ENCODE measurements at regions not wholly inside any gene's neighbourhood (a gene's known extent, or its start where the extent isn't known, plus 50 kb on each side); places are given as distances from the start of the nearest gene placed in this dataset.

DNA sequence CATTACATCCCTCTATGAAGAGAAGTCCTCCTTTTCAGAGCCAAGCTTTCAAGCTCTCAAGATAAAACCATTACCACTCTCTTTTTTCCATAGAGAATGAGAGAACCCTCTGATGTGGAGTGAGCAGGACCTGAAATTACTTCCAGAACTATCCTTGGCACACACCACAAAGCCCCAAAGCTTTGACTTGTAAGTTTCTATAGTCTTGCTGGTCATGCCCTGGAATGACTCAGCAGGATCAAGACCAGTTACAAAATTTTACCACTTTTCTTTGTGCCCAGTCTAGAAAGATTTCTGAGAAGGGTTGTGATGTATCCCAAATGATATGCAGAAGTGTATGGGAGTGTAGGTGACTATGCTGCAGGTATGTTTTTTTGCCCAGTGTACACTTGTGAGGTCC lies 760.6 kb downstream of the TLE1 start:
- H3F3A ChIP-seq (ENCODE audit: low read depth), result no peaks in the 10 kb centered on the region
- H3K4me2 ChIP-seq (ENCODE audit: low read depth, low read length, poor library complexity, severe bottlenecking), result no peak overlapping the region
- H3K9me2 ChIP-seq (replicated peaks; ENCODE audit: low read depth, low read length), result no peaks in the 10 kb centered on the region
- no peak overlapping the region for H3K4me3 ChIP-seq (ENCODE audit: low read length, poor library complexity, severe bottlenecking)
- H3K79me2 ChIP-seq (ENCODE audit: insufficient read depth, low read length), result no peaks in the 10 kb centered on the region
- H3K27me3 ChIP-seq (ENCODE audit: insufficient read depth, low read length, poor library complexity, severe bottlenecking), result no peaks in the 10 kb centered on the region
- no peak for TF ChIP-seq EZH2phosphoT487 (IDR thresholded peaks at IDR 0.05; ENCODE audit: borderline replicate concordance)
- TF ChIP-seq, protein P1, sequence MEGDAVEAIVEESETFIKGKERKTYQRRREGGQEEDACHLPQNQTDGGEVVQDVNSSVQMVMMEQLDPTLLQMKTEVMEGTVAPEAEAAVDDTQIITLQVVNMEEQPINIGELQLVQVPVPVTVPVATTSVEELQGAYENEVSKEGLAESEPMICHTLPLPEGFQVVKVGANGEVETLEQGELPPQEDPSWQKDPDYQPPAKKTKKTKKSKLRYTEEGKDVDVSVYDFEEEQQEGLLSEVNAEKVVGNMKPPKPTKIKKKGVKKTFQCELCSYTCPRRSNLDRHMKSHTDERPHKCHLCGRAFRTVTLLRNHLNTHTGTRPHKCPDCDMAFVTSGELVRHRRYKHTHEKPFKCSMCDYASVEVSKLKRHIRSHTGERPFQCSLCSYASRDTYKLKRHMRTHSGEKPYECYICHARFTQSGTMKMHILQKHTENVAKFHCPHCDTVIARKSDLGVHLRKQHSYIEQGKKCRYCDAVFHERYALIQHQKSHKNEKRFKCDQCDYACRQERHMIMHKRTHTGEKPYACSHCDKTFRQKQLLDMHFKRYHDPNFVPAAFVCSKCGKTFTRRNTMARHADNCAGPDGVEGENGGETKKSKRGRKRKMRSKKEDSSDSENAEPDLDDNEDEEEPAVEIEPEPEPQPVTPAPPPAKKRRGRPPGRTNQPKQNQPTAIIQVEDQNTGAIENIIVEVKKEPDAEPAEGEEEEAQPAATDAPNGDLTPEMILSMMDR (conservative IDR thresholded peaks at IDR 0.05; ENCODE audit: low read length), result no peak
- no peaks in the 10 kb centered on the region for H4K20me1 ChIP-seq (ENCODE audit: insufficient read depth, low read length, poor library complexity, severe bottlenecking)
- no peak overlapping the region for H2AFZ ChIP-seq (ENCODE audit: low read length)
- H3K36me3 ChIP-seq (ENCODE audit: insufficient read depth, low read length), result no peaks in the 10 kb centered on the region
- no peak overlapping the region for H3K9ac ChIP-seq (ENCODE audit: low read depth, low read length, poor library complexity, severe bottlenecking)
- no peaks in the 10 kb centered on the region for H3K9me3 ChIP-seq (ENCODE audit: insufficient read depth, low read depth, low read length)
- no peaks in the 10 kb centered on the region for H3K4me1 ChIP-seq (ENCODE audit: insufficient read depth, low read length, poor library complexity, severe bottlenecking)

DNA sequence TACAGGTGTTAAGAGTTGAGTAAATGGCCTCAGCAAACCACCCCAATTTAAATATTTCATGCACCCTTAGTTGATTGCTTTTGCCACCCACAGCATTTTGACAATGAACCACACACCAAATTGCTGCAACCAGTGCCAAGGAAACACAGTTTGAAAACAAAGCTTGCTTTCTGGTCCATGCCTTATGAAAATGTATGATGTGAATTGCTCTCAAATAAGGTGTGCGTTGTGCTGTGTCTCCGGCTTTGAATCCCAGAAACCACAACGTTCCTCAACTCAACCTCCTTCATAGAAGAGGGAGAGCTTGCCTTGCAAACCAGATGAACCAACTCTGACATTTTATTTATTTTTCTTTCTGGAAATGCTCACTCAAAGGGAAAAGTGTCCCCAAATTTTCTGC lies 762.7 kb downstream of the TLE1 start:
- Histone ChIP-seq H4K20me1 (ENCODE audit: insufficient read depth, low read length, poor library complexity, severe bottlenecking) (no peaks in the 10 kb centered on the region), H3K27me3 (ENCODE audit: insufficient read depth, low read length, poor library complexity, severe bottlenecking) (no peaks in the 10 kb centered on the region), H3K9me2 (replicated peaks; ENCODE audit: low read depth, low read length) (no peaks in the 10 kb centered on the region), H3K4me1 (ENCODE audit: insufficient read depth, low read length, poor library complexity, severe bottlenecking) (no peaks in the 10 kb centered on the region), H2AFZ (ENCODE audit: low read length) (no peak overlapping the region), H3K9ac (ENCODE audit: low read depth, low read length, poor library complexity, severe bottlenecking) (no peak overlapping the region), H3K4me3 (ENCODE audit: low read length, poor library complexity, severe bottlenecking) (no peak overlapping the region), H3F3A (ENCODE audit: low read depth) (no peaks in the 10 kb centered on the region), H3K4me2 (ENCODE audit: low read depth, low read length, poor library complexity, severe bottlenecking) (no peak overlapping the region), H3K79me2 (ENCODE audit: insufficient read depth, low read length) (no peaks in the 10 kb centered on the region), H3K9me3 (ENCODE audit: insufficient read depth, low read depth, low read length) (no peaks in the 10 kb centered on the region), H3K36me3 (ENCODE audit: insufficient read depth, low read length) (no peaks in the 10 kb centered on the region)
- no peak for TF ChIP-seq EZH2phosphoT487 (IDR thresholded peaks at IDR 0.05; ENCODE audit: borderline replicate concordance)
- TF ChIP-seq, protein P1 (conservative IDR thresholded peaks at IDR 0.05; ENCODE audit: low read length), result no peak

DNA sequence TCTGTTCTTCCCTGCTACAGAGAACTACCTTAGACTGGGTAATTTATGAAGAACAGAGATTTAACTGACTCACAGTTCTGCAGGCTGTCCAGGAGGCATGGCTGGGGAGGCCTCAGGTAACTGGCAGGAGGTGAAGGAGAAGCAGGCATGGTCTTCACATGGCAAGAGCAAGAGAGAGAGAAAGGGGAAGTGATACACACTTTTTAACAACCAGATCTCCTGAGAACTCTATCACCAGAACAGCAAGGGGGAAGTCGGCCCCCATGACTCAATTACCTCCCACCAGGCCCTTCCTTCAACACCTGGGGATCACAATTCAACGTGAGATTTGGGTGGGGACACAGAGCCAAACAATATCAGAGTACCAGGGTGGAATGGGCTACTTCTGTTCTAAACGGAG lies 766.8 kb downstream of the TLE1 start:
- Histone ChIP-seq H3K27me3 (ENCODE audit: insufficient read depth, low read length, poor library complexity, severe bottlenecking) (no peaks in the 10 kb centered on the region), H3K9me2 (replicated peaks; ENCODE audit: low read depth, low read length) (no peaks in the 10 kb centered on the region), H3K9ac (ENCODE audit: low read depth, low read length, poor library complexity, severe bottlenecking) (no peak overlapping the region), H3K4me1 (ENCODE audit: insufficient read depth, low read length, poor library complexity, severe bottlenecking) (no peaks in the 10 kb centered on the region), H3K36me3 (ENCODE audit: insufficient read depth, low read length) (no peaks in the 10 kb centered on the region), H3K4me2 (ENCODE audit: low read depth, low read length, poor library complexity, severe bottlenecking) (no peak overlapping the region), H3K9me3 (ENCODE audit: insufficient read depth, low read depth, low read length) (no peaks in the 10 kb centered on the region; the same call in 1 of the 2 replicates), H4K20me1 (ENCODE audit: insufficient read depth, low read length, poor library complexity, severe bottlenecking) (no peaks in the 10 kb centered on the region), H3F3A (ENCODE audit: low read depth) (no peaks in the 10 kb centered on the region), H2AFZ (ENCODE audit: low read length) (no peak overlapping the region), H3K79me2 (ENCODE audit: insufficient read depth, low read length) (no peaks in the 10 kb centered on the region), H3K4me3 (ENCODE audit: low read length, poor library complexity, severe bottlenecking) (no peak overlapping the region)
- TF ChIP-seq EZH2phosphoT487 (IDR thresholded peaks at IDR 0.05; ENCODE audit: borderline replicate concordance), result no peak
- TF ChIP-seq, protein P1 (conservative IDR thresholded peaks at IDR 0.05; ENCODE audit: low read length), result no peak

Measured in Loucy (cell line).